ENCODE measurements at regions not wholly inside any gene's neighbourhood (a gene's known extent, or its start where the extent isn't known, plus 50 kb on each side); places are given as distances from the start of the nearest gene placed in this dataset.

GRCh38 chr10:22834471-22834870 lies 93.4 kb upstream of the ARMC3 start:
- Histone ChIP-seq H3K4me1 (ENCODE audit: control insufficient read depth in 5 of 5, insufficient read depth in 5 of 5, low read length in 5 of 5) (peaks cover 0 to 4% (median 0%) of the 10 kb centered on the region in 5 donors), H3K36me3 (ENCODE audit: control insufficient read depth in 4 of 4, insufficient read depth in 4 of 4, low read length in 4 of 4) (no peaks in the 10 kb centered on the region), H3K9ac (ENCODE audit: insufficient read depth in 1 of 2, low read length in 2 of 2) (no peak overlapping the region), H3K27me3 (ENCODE audit: control insufficient read depth in 3 of 3, insufficient read depth in 3 of 3, low read length in 2 of 3) (no peaks in the 10 kb centered on the region), H3K27ac (ENCODE audit: low read depth in 1 of 2, low read length in 1 of 2) (no peak overlapping the region), H3K4me3 (no peak overlapping the region), H3K9me3 (ENCODE audit: control insufficient read depth in 4 of 4, insufficient read depth in 3 of 4, low read length in 3 of 4) (no peaks in the 10 kb centered on the region)
- WGBS, 2 donors = 94 to 96% methylated on average over 3 of the region's 3 CpGs
- DNase-seq (no peak), ATAC-seq (ENCODE audit: insufficient read depth, low FRiP score) (no peak)
- no peak for TF ChIP-seq CTCF (IDR thresholded peaks at IDR 0.05; ENCODE audit: control extremely low read depth, extremely low read depth)

GRCh38 chr10:22833781-22834180 lies 94.1 kb upstream of the ARMC3 start:
- ATAC-seq (ENCODE audit: insufficient read depth, low FRiP score) (no peak), DNase-seq (no peak)
- Histone ChIP-seq H3K9me3 (ENCODE audit: control insufficient read depth in 4 of 4, insufficient read depth in 3 of 4, low read length in 3 of 4) (no peaks in the 10 kb centered on the region), H3K27me3 (ENCODE audit: control insufficient read depth in 3 of 3, insufficient read depth in 3 of 3, low read length in 2 of 3) (no peaks in the 10 kb centered on the region), H3K9ac (ENCODE audit: insufficient read depth in 1 of 2, low read length in 2 of 2) (no peak overlapping the region), H3K27ac (ENCODE audit: low read depth in 1 of 2, low read length in 1 of 2) (no peak overlapping the region), H3K4me1 (ENCODE audit: control insufficient read depth in 5 of 5, insufficient read depth in 5 of 5, low read length in 5 of 5) (peaks cover 0 to 4% (median 0%) of the 10 kb centered on the region in 5 donors), H3K36me3 (ENCODE audit: control insufficient read depth in 4 of 4, insufficient read depth in 4 of 4, low read length in 4 of 4) (no peaks in the 10 kb centered on the region), H3K4me3 (no peak overlapping the region)
- whole genome bisulfite sequencing, 2 donors = 82 to 83% methylated on average over 1 of the region's 1 CpG
- no peak for TF ChIP-seq CTCF (IDR thresholded peaks at IDR 0.05; ENCODE audit: control extremely low read depth, extremely low read depth)

DNA sequence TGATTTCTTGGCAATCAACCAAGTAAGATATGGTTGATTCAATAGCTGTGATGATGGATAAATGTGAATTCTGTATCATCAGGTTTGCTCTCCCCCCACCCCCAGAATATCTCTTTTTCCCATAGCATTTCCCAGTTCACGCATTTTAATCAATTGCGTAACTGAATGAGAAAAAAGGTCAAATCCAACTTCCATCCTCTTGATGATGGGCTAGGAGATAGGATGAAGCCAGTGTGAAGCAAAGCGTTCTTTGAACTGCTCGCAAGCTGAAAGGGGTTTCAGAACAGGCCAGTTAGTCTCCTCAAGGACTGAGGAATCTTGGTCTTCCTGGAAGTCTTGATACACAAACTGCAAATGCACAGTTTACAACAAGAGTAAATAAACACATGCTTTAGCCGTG lies 94.5 kb upstream of the ARMC3 start:
- WGBS, 2 donors = 84 to 94% methylated on average over 5 of the region's 5 CpGs
- ATAC-seq (ENCODE audit: insufficient read depth, low FRiP score) (no peak), DNase-seq (no peak)
- TF ChIP-seq CTCF (IDR thresholded peaks at IDR 0.05; ENCODE audit: control extremely low read depth, extremely low read depth) = no peak
- no peak overlapping the region for H3K9ac ChIP-seq (ENCODE audit: insufficient read depth in 1 of 2, low read length in 2 of 2)
- no peak overlapping the region for H3K4me3 ChIP-seq
- H3K27me3 ChIP-seq (ENCODE audit: control insufficient read depth in 3 of 3, insufficient read depth in 3 of 3, low read length in 2 of 3) = no peaks in the 10 kb centered on the region
- no peak overlapping the region for H3K27ac ChIP-seq (ENCODE audit: low read depth in 1 of 2, low read length in 1 of 2)
- H3K36me3 ChIP-seq (ENCODE audit: control insufficient read depth in 4 of 4, insufficient read depth in 4 of 4, low read length in 4 of 4) = no peaks in the 10 kb centered on the region
- peaks cover 0 to 4% (median 0%) of the 10 kb centered on the region in 5 donors for H3K4me1 ChIP-seq (ENCODE audit: control insufficient read depth in 5 of 5, insufficient read depth in 5 of 5, low read length in 5 of 5)
- H3K9me3 ChIP-seq (ENCODE audit: control insufficient read depth in 4 of 4, insufficient read depth in 3 of 4, low read length in 3 of 4) = no peaks in the 10 kb centered on the region

- ATAC-seq (ENCODE audit: insufficient read depth, low FRiP score) (no peak), DNase-seq (no peak)
- 93 to 95% methylated on average over 2 of the region's 2 CpGs for WGBS, 2 donors
Observed at GRCh38 chr10:22832851-22833250, 95.0 kb upstream of the ARMC3 start.

More at GRCh38 chr10:22832851-22833250, 95.0 kb upstream of the ARMC3 start:
- Histone ChIP-seq H3K27ac (ENCODE audit: low read depth in 1 of 2, low read length in 1 of 2) (no peak overlapping the region), H3K9ac (ENCODE audit: insufficient read depth in 1 of 2, low read length in 2 of 2) (no peak overlapping the region), H3K9me3 (ENCODE audit: control insufficient read depth in 4 of 4, insufficient read depth in 3 of 4, low read length in 3 of 4) (no peaks in the 10 kb centered on the region), H3K4me3 (no peak overlapping the region), H3K36me3 (ENCODE audit: control insufficient read depth in 4 of 4, insufficient read depth in 4 of 4, low read length in 4 of 4) (no peaks in the 10 kb centered on the region), H3K4me1 (ENCODE audit: control insufficient read depth in 5 of 5, insufficient read depth in 5 of 5, low read length in 5 of 5) (peaks cover 0 to 4% (median 0%) of the 10 kb centered on the region in 5 donors), H3K27me3 (ENCODE audit: control insufficient read depth in 3 of 3, insufficient read depth in 3 of 3, low read length in 2 of 3) (no peaks in the 10 kb centered on the region)
- TF ChIP-seq CTCF (IDR thresholded peaks at IDR 0.05; ENCODE audit: control extremely low read depth, extremely low read depth) = no peak

All from lung (tissue), 11 donors.